Panc1 (cell line): ENCODE measurements at regions not wholly inside any gene's neighbourhood (a gene's known extent, or its start where the extent isn't known, plus 50 kb on each side); places are given as distances from the start of the nearest gene placed in this dataset.

Source experiments
- ATAC-seq: fragments of 200-7000 bp; cut with Tn5 transposase; 2 replicates; pipeline ENCODE4 v1.9.1; 2020; ENCODE audit warnings: mild to moderate bottlenecking, moderate library complexity
- BruUV-seq: library from RNA; stranded (reverse); fragments of 400-500 nt; replicated peaks from 2 replicates; lab custom pipeline; 2021; lab: Mats Ljungman, UMichigan
- CTCF ChIA-PET: fragments of 300-600 bp; sonication (Branson Sonifier 250); formaldehyde crosslinking; loops from one replicate; lab custom pipeline; 2022; ENCODE audit warnings: antibody characterized with exemption; lab: Charles Lee
- POLR2A ChIA-PET: fragments of 300-600 bp; sonication (Branson Sonifier 250); formaldehyde crosslinking; loops from one replicate; lab custom pipeline; 2022; ENCODE audit warnings: antibody characterized with exemption; lab: Charles Lee
- DNase-seq: peaks from one replicate; pipeline ENCODE4 v3.0.0-alpha.2; 2010; ENCODE audit warnings: low read depth, low spot score
- H3K27ac ChIP-seq: 2 replicates; pipeline ENCODE4 v1.5.1; 2011; ENCODE audit warnings: mild to moderate bottlenecking, low read length, inconsistent platforms
- H3K27me3 ChIP-seq: fragments of 200-500 bp; sonication (Bioruptor generic); 2 replicates; pipeline ENCODE4 v1.6.0; 2014; ENCODE audit warnings: low read length, inconsistent platforms; ENCODE audit not compliant: control insufficient read depth, insufficient read depth
- H3K36me3 ChIP-seq: fragments of 200-500 bp; sonication (Bioruptor generic); 2 replicates; pipeline ENCODE4 v1.5.1; 2014; ENCODE audit warnings: inconsistent platforms, mild to moderate bottlenecking, low read length, moderate library complexity; ENCODE audit not compliant: control insufficient read depth, insufficient read depth
- H3K4me1 ChIP-seq: 2 replicates; pipeline ENCODE4 v1.5.1; 2011; ENCODE audit warnings: inconsistent platforms, mild to moderate bottlenecking, low read length, moderate library complexity; ENCODE audit not compliant: control insufficient read depth, insufficient read depth
- H3K4me3 ChIP-seq, 2 experiments: 2 replicates each; pipeline ENCODE4 v1.5.1; 2011 to 2012; ENCODE audit warnings: low read depth in 2 of 2, low read length in 2 of 2, mild to moderate bottlenecking in 2 of 2, inconsistent platforms in 1 of 2, moderate library complexity in 1 of 2
- H3K9me3 ChIP-seq: fragments of 200-500 bp; sonication (Bioruptor generic); 2 replicates; pipeline ENCODE4 v1.5.1; 2014; ENCODE audit warnings: low read depth, mild to moderate bottlenecking, inconsistent platforms, low read length, moderate library complexity; ENCODE audit not compliant: control insufficient read depth, insufficient read depth
- CTCF ChIP-seq: fragments of 450-650 bp; IDR thresholded peaks from 2 replicates; pipeline ENCODE4 v1.5.1; 2017; ENCODE audit warnings: mild to moderate bottlenecking
- POLR2AphosphoS5 ChIP-seq: IDR thresholded peaks from 2 replicates; pipeline ENCODE4 v1.6.1; 2012; ENCODE audit warnings: mild to moderate bottlenecking, low read depth, low read length, moderate library complexity
- REST ChIP-seq, 2 experiments: IDR thresholded peaks; 2 replicates each; pipeline ENCODE4 v1.6.1; 2011 to 2012; ENCODE audit warnings: low read depth in 2 of 2, control low read depth in 1 of 2, low read length in 1 of 2, mild to moderate bottlenecking in 1 of 2, moderate library complexity in 1 of 2; ENCODE audit not compliant: insufficient read depth in 1 of 2
- SIN3A ChIP-seq: IDR thresholded peaks from 2 replicates; pipeline ENCODE4 v1.6.1; 2012; ENCODE audit warnings: low read depth, mild to moderate bottlenecking, low read length, moderate library complexity, borderline replicate concordance; ENCODE audit not compliant: insufficient read depth
- TCF7L2 ChIP-seq: IDR thresholded peaks from 2 replicates; pipeline ENCODE4 v1.6.1; 2011; ENCODE audit warnings: mild to moderate bottlenecking, low read depth, low read length, inconsistent platforms
- in situ Hi-C: cut with HindIII; loops from 2 replicates; pipeline ENCODE4 v1.10.0; 2016; ENCODE audit warnings: low sequenced_read_pairs, low pct_unique_long_range_greater_than_20kb
- intact Hi-C: fragments of 100-400 bp; cut with micrococcal nuclease; formaldehyde crosslinking; loops from one replicate; pipeline ENCODE4 v1.10.0; 2022; ENCODE audit not compliant: unreplicated experiment

GRCh38 chr6:106751501-106752252 lies 122.3 kb downstream of the QRSL1 start:
- no peak for ATAC-seq

GRCh38 chr6:106750946-106751345 lies 121.6 kb downstream of the QRSL1 start:
- ATAC-seq (no peak), DNase-seq (no peak)
- CTCF ChIA-PET = interaction anchor here (0.6 kb wide), 1 partner anchor 224 kb away, joined by 7 read pairs; no protein-coding TSS in a partner anchor
- no peak overlapping the region for H3K4me3 ChIP-seq
- H3K4me1 ChIP-seq = no peaks in the 10 kb centered on the region
- H3K36me3 ChIP-seq = no peaks in the 10 kb centered on the region
- BruUV-seq = no TSS peak
- intact Hi-C loops (no loop called here), in situ Hi-C loops (no loop called here)
- H3K9me3 ChIP-seq = no peaks in the 10 kb centered on the region
- H3K27me3 ChIP-seq = peaks cover 6% of the 10 kb centered on the region
- H3K27ac ChIP-seq = no peak overlapping the region
- TF ChIP-seq POLR2AphosphoS5 (no peak), CTCF (no peak), SIN3A (no peak), TCF7L2 (no peak), REST (IDR thresholded peaks at IDR 0.05; ENCODE audit: insufficient read depth in 1 of 2, low read depth in 2 of 2, low read length in 1 of 2) (no peak)
- POLR2A ChIA-PET = no interaction called here

More at GRCh38 chr6:106751501-106752252, 122.3 kb downstream of the QRSL1 start:
- Histone ChIP-seq H3K4me1 (no peaks in the 10 kb centered on the region), H3K4me3 (no peak overlapping the region), H3K27ac (no peak overlapping the region), H3K36me3 (no peaks in the 10 kb centered on the region), H3K9me3 (no peaks in the 10 kb centered on the region), H3K27me3 (peaks cover 6% of the 10 kb centered on the region)
- ChIA-PET POLR2A (no interaction called here), CTCF (interaction anchor here (0.6 kb wide), 1 partner anchor 224 kb away, joined by 7 read pairs; no protein-coding TSS in a partner anchor)
- TF ChIP-seq REST (IDR thresholded peaks at IDR 0.05; ENCODE audit: insufficient read depth in 1 of 2, low read depth in 2 of 2, low read length in 1 of 2) (no peak), POLR2AphosphoS5 (no peak), CTCF (no peak), SIN3A (no peak), TCF7L2 (no peak)
- in situ Hi-C loops (no loop called here), intact Hi-C loops (no loop called here)
- no peak for DNase-seq
- BruUV-seq = no TSS peak
